ENCODE measurements at regions not wholly inside any gene's neighbourhood (a gene's known extent, or its start where the extent isn't known, plus 50 kb on each side); places are given as distances from the start of the nearest gene placed in this dataset.

DNA sequence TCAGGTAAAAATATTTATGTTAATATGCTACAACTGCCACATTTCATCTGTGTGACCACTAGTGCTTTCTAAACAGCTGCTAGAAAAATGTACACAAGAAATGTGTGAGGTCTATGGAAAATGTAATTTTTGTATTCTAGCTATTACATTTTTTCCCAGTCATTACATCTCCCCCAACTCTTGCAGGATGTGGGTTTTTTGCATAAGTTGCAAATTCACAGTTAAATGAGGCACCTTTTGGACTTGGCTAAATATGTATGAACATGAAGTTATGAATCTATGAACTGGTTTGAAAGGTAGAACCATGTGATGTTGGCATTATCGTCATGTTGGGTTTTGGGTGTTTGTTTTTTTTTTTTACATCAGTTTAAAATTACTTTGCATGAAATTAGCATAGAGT is 590.4 kb upstream of the WWC1 start:
- TF ChIP-seq POLR2A (IDR thresholded peaks at IDR 0.05): no peak
- TF ChIP-seq, protein P1, sequence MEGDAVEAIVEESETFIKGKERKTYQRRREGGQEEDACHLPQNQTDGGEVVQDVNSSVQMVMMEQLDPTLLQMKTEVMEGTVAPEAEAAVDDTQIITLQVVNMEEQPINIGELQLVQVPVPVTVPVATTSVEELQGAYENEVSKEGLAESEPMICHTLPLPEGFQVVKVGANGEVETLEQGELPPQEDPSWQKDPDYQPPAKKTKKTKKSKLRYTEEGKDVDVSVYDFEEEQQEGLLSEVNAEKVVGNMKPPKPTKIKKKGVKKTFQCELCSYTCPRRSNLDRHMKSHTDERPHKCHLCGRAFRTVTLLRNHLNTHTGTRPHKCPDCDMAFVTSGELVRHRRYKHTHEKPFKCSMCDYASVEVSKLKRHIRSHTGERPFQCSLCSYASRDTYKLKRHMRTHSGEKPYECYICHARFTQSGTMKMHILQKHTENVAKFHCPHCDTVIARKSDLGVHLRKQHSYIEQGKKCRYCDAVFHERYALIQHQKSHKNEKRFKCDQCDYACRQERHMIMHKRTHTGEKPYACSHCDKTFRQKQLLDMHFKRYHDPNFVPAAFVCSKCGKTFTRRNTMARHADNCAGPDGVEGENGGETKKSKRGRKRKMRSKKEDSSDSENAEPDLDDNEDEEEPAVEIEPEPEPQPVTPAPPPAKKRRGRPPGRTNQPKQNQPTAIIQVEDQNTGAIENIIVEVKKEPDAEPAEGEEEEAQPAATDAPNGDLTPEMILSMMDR (IDR thresholded peaks at IDR 0.05): no peak
